Smooth muscle cell (in vitro differentiated cells): ENCODE measurements at regions not wholly inside any gene's neighbourhood (a gene's known extent, or its start where the extent isn't known, plus 50 kb on each side); places are given as distances from the start of the nearest gene placed in this dataset.

Experiments
- DNase-seq: peaks from one replicate; lab custom pipeline; 2025; ENCODE audit not compliant: unreplicated experiment; lab: John Stamatoyannopoulos, UW
- H2AFZ ChIP-seq: fragments of 200-600 bp; sonication (generic); 2 replicates; pipeline ENCODE4 v1.6.0; 2016; ENCODE audit warnings: antibody characterized with exemption, low read depth, mild to moderate bottlenecking
- H3F3A ChIP-seq: fragments of 200-600 bp; sonication (generic); 2 replicates; pipeline ENCODE4 v1.6.0; 2017; ENCODE audit warnings: antibody characterized with exemption, low read depth
- H3K27ac ChIP-seq: fragments of 200-600 bp; sonication (generic); 2 replicates; pipeline ENCODE4 v1.5.1; 2016; ENCODE audit warnings: low read depth, mild to moderate bottlenecking
- H3K27me3 ChIP-seq: fragments of 200-600 bp; sonication (generic); 2 replicates; pipeline ENCODE4 v1.6.1; 2016; ENCODE audit warnings: low read depth, mild to moderate bottlenecking
- H3K36me3 ChIP-seq: fragments of 200-600 bp; sonication (generic); 2 replicates; pipeline ENCODE4 v1.5.1; 2016; ENCODE audit warnings: low read depth
- H3K4me1 ChIP-seq: fragments of 200-600 bp; sonication (generic); 2 replicates; pipeline ENCODE4 v1.5.1; 2016; ENCODE audit warnings: low read depth
- H3K4me2 ChIP-seq: fragments of 200-600 bp; sonication (generic); 2 replicates; pipeline ENCODE4 v1.6.0; 2016; ENCODE audit warnings: mild to moderate bottlenecking
- H3K4me3 ChIP-seq: fragments of 200-600 bp; sonication (generic); 2 replicates; pipeline ENCODE4 v1.5.1; 2016; ENCODE audit warnings: mild to moderate bottlenecking
- H3K79me2 ChIP-seq: fragments of 200-600 bp; sonication (generic); 2 replicates; pipeline ENCODE4 v1.6.0; 2016; ENCODE audit warnings: low read depth, mild to moderate bottlenecking
- H3K9ac ChIP-seq: fragments of 200-600 bp; sonication (generic); 2 replicates; pipeline ENCODE4 v1.6.0; 2016; ENCODE audit warnings: low read depth
- H3K9me3 ChIP-seq: fragments of 200-600 bp; sonication (generic); replicated peaks from 2 replicates; pipeline ENCODE4 v1.5.1; 2016; ENCODE audit warnings: low read depth
- H4K20me1 ChIP-seq: fragments of 200-600 bp; sonication (generic); 2 replicates; pipeline ENCODE4 v1.6.0; 2016; ENCODE audit warnings: low read depth
- WGBS: methylation state at CpG from one replicate; pipeline ENCODE4 v1.1.7; 2016; ENCODE audit warnings: low lambda C conversion rate; 5-methylcytosine and 5-hydroxymethylcytosine counted together
- TF ChIP-seq, protein P1 (sequence below): fragments of 200-600 bp; sonication (generic); IDR thresholded peaks from 2 replicates; pipeline ENCODE4 v1.5.1; 2017; ENCODE audit warnings: borderline replicate concordance, mild to moderate bottlenecking, antibody characterized with exemption; ENCODE audit not compliant: insufficient read depth, poor library complexity, severe bottlenecking

DNA sequence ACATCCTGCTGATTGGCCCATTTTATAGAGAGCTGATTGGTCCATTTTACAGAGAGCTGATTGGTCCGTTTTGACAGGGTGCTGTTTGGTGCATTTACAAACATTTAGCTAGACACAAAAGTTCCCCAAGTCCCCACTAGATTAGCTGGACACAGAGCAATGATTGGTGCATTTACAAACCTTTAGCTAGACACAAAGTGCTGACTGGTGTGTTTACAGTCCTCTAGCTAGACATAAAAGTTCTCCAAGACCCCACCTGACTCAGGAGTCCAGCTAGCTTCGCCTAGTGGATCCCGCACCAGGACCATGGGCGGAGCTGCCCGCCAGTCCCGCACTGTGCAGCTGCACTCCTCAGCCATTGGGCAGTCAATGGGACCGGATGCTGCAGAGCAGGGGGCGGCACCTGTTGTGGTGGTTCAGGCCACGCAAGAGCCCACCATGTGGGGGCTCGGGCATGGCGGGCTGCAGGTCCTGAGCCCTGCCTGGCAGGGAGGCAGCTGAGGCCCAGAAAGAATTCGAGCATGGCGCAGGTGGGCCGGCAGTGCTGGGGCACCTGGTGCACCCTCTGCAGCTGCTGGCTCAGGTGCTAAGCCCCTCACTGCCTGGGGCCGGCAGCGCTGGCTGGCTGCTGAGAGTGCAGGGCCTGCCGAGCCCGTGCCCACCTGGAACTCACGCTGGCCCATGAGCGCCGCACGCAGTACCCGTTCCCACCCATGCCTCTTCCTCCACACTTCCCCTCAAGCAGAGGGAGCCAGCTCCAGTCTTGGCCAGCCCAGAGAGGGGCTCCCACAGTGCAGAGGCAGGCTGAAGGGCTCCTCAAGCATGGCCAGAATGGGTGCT is 713.2 kb upstream of the GYPC start:
- Histone ChIP-seq H3K9me3 (no peaks in the 10 kb centered on the region), H3K27me3 (no peaks in the 10 kb centered on the region), H3K4me3 (no peak overlapping the region), H2AFZ (no peak overlapping the region), H3K4me2 (no peak overlapping the region), H4K20me1 (no peaks in the 10 kb centered on the region), H3K9ac (no peak overlapping the region), H3K79me2 (no peaks in the 10 kb centered on the region), H3K36me3 (no peaks in the 10 kb centered on the region), H3F3A (no peaks in the 10 kb centered on the region), H3K4me1 (no peaks in the 10 kb centered on the region), H3K27ac (no peak overlapping the region)
- TF ChIP-seq, protein P1, sequence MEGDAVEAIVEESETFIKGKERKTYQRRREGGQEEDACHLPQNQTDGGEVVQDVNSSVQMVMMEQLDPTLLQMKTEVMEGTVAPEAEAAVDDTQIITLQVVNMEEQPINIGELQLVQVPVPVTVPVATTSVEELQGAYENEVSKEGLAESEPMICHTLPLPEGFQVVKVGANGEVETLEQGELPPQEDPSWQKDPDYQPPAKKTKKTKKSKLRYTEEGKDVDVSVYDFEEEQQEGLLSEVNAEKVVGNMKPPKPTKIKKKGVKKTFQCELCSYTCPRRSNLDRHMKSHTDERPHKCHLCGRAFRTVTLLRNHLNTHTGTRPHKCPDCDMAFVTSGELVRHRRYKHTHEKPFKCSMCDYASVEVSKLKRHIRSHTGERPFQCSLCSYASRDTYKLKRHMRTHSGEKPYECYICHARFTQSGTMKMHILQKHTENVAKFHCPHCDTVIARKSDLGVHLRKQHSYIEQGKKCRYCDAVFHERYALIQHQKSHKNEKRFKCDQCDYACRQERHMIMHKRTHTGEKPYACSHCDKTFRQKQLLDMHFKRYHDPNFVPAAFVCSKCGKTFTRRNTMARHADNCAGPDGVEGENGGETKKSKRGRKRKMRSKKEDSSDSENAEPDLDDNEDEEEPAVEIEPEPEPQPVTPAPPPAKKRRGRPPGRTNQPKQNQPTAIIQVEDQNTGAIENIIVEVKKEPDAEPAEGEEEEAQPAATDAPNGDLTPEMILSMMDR = no peak
- DNase-seq = no peak
- 94% methylated on average over 21 of the region's 23 CpGs for WGBS

DNA sequence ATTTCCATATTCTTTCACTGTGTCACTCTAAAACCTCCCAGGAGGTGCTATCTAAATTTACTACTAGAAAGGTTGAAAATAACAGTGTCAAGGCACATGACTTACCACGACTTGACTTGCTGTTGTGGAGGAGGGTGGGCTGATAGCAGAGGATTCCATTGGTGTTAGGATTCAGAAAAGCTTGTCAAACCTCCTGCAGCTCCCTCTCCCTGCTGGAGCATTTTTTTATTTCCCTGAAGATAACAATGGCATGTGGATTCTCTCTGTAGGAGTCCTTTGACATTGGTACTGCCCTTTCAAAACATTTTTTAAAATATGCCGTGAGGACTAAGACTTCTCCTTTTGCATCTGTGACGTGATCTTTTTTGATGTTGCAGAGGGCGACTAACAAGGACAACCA is 696.9 kb upstream of the GYPC start:
- no peaks in the 10 kb centered on the region for H3F3A ChIP-seq
- no peak for DNase-seq
- no peak overlapping the region for H3K4me2 ChIP-seq
- H3K9ac ChIP-seq = no peak overlapping the region
- TF ChIP-seq, protein P1 = no peak
- H4K20me1 ChIP-seq = no peaks in the 10 kb centered on the region
- no peaks in the 10 kb centered on the region for H3K36me3 ChIP-seq
- H3K9me3 ChIP-seq = peaks cover 4% of the 10 kb centered on the region
- H3K79me2 ChIP-seq = no peaks in the 10 kb centered on the region
- WGBS = 27% methylated on average over 4 of the region's 4 CpGs
- no peak overlapping the region for H3K4me3 ChIP-seq
- no peaks in the 10 kb centered on the region for H3K4me1 ChIP-seq
- no peak overlapping the region for H3K27ac ChIP-seq
- no peaks in the 10 kb centered on the region for H3K27me3 ChIP-seq
- no peak overlapping the region for H2AFZ ChIP-seq

DNA sequence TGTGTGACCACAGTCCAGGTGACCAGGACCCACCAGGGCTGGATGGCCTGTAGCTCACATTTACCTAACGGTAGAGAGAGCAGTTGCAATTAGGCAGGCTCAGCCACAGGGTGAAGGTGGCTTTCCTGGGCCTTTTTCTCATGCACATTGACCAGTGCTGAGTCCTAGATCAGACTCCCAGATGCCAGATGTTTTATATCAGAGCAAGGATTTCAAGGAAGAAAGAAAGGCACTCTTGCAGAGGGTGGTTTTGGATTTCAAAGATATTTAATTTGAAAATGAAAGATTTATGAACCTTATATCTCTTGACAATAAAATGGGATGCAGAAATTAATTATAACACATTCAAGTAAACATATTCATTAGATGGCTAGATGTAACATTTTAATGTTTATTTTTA is 694.2 kb upstream of the GYPC start:
- H3K9ac ChIP-seq = no peak overlapping the region
- H2AFZ ChIP-seq = no peak overlapping the region
- 58% methylated on average over 1 of the region's 1 CpG for WGBS
- no peak overlapping the region for H3K4me2 ChIP-seq
- DNase-seq = no peak
- H3K36me3 ChIP-seq = no peaks in the 10 kb centered on the region
- H3F3A ChIP-seq = no peaks in the 10 kb centered on the region
- TF ChIP-seq, protein P1 = no peak
- H3K27ac ChIP-seq = no peak overlapping the region
- H3K9me3 ChIP-seq = no peaks in the 10 kb centered on the region
- no peaks in the 10 kb centered on the region for H3K4me1 ChIP-seq
- no peaks in the 10 kb centered on the region for H3K27me3 ChIP-seq
- no peaks in the 10 kb centered on the region for H4K20me1 ChIP-seq
- H3K79me2 ChIP-seq = no peaks in the 10 kb centered on the region
- no peak overlapping the region for H3K4me3 ChIP-seq

DNA sequence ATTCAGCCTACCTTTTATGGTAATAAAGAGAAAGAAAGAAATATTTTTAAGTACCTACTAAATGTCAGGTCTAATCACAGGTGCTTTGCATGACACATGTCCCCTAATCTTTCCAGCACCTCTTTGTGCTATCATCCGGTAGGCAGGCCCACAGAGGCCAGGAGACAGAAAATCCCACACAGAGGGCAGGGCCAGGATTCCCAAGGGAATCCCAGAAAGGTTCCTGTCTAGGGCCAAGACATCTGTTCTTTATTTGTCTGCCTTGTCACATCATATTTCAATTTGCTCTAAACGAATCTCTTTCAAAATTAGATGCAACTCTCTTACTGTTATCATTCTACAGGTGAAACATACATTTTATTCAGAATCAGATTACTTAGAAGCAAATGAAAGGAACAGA is 676.1 kb upstream of the GYPC start:
- Histone ChIP-seq H3K9me3 (no peaks in the 10 kb centered on the region), H3K27ac (no peak overlapping the region), H4K20me1 (no peaks in the 10 kb centered on the region), H3K4me1 (no peaks in the 10 kb centered on the region), H3K4me3 (no peak overlapping the region), H3K4me2 (no peak overlapping the region), H3K9ac (no peak overlapping the region), H3K27me3 (no peaks in the 10 kb centered on the region), H3K79me2 (no peaks in the 10 kb centered on the region), H3K36me3 (no peaks in the 10 kb centered on the region), H2AFZ (no peak overlapping the region), H3F3A (no peaks in the 10 kb centered on the region)
- no peak for DNase-seq
- WGBS = 52% methylated on average over 2 of the region's 2 CpGs
- TF ChIP-seq, protein P1 = no peak
